ENCODE measurements at regions not wholly inside any gene's neighbourhood (a gene's known extent, or its start where the extent isn't known, plus 50 kb on each side); places are given as distances from the start of the nearest gene placed in this dataset.
"Not testable (repeated sequence)": the region's sequence is repeated elsewhere in the genome, so short reads cannot be mapped to it uniquely, and the experiment has no call there.

DNA sequence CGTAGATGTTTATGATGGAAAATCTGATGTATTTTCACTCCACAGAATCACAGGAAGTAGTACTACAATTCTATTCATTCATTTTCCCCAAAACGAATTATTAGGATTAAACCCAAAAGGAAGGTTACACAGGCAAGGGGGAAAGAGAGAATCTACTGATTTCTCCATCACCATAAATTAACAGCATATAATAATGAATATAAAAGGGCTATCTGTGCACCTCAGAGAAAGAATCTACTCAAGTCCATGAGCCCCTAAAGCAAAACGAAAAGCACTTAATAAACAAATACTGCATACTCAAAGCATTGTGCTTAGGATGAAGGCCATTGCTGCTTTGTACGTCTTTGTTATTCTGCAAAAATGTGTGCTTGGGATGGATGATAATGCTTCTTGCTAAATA is 740.5 kb upstream of the SEMA6A start:
- TF ChIP-seq, protein P1, sequence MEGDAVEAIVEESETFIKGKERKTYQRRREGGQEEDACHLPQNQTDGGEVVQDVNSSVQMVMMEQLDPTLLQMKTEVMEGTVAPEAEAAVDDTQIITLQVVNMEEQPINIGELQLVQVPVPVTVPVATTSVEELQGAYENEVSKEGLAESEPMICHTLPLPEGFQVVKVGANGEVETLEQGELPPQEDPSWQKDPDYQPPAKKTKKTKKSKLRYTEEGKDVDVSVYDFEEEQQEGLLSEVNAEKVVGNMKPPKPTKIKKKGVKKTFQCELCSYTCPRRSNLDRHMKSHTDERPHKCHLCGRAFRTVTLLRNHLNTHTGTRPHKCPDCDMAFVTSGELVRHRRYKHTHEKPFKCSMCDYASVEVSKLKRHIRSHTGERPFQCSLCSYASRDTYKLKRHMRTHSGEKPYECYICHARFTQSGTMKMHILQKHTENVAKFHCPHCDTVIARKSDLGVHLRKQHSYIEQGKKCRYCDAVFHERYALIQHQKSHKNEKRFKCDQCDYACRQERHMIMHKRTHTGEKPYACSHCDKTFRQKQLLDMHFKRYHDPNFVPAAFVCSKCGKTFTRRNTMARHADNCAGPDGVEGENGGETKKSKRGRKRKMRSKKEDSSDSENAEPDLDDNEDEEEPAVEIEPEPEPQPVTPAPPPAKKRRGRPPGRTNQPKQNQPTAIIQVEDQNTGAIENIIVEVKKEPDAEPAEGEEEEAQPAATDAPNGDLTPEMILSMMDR (IDR thresholded peaks at IDR 0.05; ENCODE audit: insufficient read depth, low read depth, low read length) = no peak
- no peak overlapping the region for H3K4me3 ChIP-seq (ENCODE audit: low read depth, low read length)
- no peak for DNase-seq (ENCODE audit: low read depth)

DNA sequence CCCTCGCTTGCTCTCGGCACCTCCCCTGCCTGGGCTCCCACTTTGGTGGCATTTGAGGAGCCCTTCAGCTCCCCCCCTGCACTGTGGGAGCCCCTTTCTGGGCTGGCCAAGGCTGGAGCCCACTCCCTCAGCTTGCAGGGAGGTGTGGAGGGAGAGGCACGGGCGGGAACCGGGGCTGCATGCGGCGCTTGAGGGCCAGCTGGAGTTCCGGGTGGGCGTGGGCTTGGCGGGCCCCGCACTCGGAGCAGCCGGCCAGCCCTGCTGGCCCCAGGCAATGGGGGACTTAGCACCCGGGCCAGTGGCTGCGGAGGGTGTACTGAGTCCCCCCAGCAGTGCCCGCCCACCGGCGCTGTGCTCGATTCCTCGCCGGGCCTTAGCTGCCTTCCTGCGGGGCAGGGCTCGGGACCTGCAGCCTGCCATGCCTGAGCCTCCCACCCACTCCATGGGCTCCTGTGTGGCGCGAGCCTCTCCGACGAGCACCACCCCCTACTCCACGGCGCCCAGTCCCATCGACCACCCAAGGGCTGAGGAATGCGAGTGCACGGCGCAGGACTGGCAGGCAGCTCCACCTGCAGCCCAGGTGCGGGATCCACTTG is 730.0 kb upstream of the SEMA6A start:
- not testable (repeated sequence) for H3K4me3 ChIP-seq (ENCODE audit: low read depth, low read length); DNase-seq (ENCODE audit: low read depth)

DNA sequence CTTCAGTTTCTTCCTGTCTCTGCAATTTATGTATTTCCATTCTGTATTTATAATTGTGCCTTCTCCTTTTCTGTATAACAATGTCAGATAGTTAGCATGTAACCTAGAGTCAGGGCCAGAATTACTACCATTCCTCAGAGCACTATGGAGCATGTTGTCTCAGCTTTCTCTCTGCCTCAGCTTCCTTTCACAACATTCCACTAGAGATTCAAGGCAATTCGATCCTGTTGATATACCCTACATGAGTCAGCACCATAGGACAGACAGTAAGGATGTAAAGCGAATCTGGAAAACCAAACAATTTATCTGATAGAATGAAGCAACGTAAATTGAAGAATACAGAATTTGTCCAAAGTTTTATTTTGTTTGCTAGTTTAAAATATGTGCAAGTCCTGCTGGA is 728.3 kb upstream of the SEMA6A start:
- TF ChIP-seq, protein P1 (IDR thresholded peaks at IDR 0.05; ENCODE audit: insufficient read depth, low read depth, low read length) = no peak
- H3K4me3 ChIP-seq (ENCODE audit: low read depth, low read length) = no peak overlapping the region
- no peak for DNase-seq (ENCODE audit: low read depth)

DNA sequence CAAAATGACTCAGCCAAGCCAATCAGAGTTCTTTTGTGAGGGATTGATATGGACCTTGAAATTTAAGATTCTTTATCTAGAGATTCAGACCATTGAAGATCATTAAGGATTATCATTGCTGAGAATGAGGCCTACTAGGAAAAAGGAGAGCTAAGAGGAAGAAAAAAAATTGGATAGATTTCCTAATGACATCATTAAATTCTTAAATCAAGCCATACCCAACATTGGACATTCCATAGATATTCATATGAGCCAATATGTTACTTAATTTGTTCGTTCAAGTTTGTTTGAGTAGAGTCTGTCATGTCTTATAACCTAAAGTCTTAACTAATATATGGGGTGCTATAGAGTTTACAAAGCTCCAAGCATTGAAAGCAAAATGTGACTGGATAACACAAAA is 727.9 kb upstream of the SEMA6A start:
- TF ChIP-seq, protein P1 (IDR thresholded peaks at IDR 0.05; ENCODE audit: insufficient read depth, low read depth, low read length) = no peak
- no peak overlapping the region for H3K4me3 ChIP-seq (ENCODE audit: low read depth, low read length)
- DNase-seq (ENCODE audit: low read depth) = no peak

DNA sequence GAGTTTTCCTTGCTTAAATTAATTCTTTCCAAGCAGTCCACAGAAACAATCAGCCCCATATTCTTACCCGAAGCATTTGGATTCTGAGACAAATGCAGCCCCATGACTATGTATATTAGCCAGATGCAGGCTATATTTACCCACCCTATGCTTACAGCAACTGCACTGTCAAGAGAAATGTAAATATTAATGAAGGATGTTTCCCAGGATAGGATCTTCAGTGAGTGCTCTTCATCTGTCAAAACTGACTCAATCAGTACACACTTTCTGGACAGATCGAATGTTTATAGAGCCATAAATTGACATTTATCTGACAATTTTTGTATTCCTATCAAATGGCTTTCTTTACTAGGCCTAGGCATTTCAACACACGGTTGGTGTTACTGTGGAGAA is 725.3 kb upstream of the SEMA6A start:
- DNase-seq (ENCODE audit: low read depth) = no peak
- TF ChIP-seq, protein P1 (IDR thresholded peaks at IDR 0.05; ENCODE audit: insufficient read depth, low read depth, low read length) = no peak
- no peak overlapping the region for H3K4me3 ChIP-seq (ENCODE audit: low read depth, low read length)

DNA sequence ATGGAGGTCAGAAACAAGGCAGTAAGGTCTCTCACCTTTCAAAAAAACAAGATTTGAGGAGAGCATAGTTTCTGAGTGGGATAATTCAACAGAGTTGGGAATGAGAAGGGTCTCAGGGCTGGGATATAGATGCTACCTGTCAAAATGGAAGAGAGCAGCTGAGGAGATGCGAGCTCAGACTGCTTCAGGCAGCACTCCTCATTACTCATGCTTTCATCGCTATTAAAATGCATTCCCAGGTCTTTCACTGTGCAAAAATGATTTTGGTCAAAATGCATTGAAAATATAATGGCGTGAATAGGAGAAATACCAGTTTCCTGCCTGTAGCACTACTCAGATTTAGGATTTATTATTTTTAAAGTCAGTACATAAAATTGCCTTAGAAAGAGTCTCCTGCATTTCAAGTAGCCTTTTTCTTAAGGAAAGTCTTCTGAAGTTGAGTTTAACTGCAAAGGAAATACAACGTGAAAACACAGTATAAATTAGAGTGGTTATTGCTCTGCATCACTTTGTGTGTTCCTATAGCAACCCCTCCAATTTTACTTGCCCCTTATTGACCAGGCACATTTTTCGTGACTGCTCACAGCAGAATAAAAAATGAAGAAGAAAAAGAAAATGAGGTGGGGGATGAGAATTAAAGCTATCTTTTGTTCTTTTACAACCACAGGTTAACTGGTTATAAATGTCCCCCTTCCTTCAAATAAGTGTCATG is 724.8 kb upstream of the SEMA6A start:
- no peak overlapping the region for H3K4me3 ChIP-seq (ENCODE audit: low read depth, low read length)
- TF ChIP-seq, protein P1 (IDR thresholded peaks at IDR 0.05; ENCODE audit: insufficient read depth, low read depth, low read length) = no peak
- no peak for DNase-seq (ENCODE audit: low read depth)

DNA sequence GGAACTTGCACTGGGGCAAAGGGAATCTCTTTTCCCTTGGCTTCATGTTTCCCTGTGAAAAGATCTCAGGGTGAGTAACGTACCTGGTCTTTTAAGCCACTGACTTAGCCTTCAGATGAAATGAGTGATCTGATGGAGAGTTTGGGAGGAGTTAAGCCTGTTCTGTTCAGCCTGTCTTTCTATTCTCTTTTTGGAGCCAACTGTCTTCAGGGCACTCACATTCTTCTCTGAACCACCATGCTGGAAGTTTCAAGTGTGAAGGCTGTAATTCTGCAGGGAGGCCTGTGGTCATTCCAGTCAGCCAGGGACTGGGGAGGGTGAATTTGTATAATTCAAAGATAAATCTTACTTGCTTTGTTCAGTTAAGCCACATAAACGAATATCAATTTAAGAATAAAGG is 722.2 kb upstream of the SEMA6A start:
- TF ChIP-seq, protein P1 (IDR thresholded peaks at IDR 0.05; ENCODE audit: insufficient read depth, low read depth, low read length) = no peak
- no peak for DNase-seq (ENCODE audit: low read depth)
- H3K4me3 ChIP-seq (ENCODE audit: low read depth, low read length) = no peak overlapping the region
